ENCODE measurements at regions not wholly inside any gene's neighbourhood (a gene's known extent, or its start where the extent isn't known, plus 50 kb on each side); places are given as distances from the start of the nearest gene placed in this dataset.

- Histone ChIP-seq H3K36me3 (ENCODE audit: control insufficient read depth, insufficient read depth, low read length) (no peaks in the 10 kb centered on the region), H3K4me1 (ENCODE audit: control insufficient read depth, insufficient read depth, low read length) (peaks cover 5% of the 10 kb centered on the region; the same call in 1 of the 2 replicates), H3K9ac (ENCODE audit: low read length) (no peak overlapping the region), H3K9me3 (ENCODE audit: control insufficient read depth, insufficient read depth, low read depth, low read length) (peaks cover 27% of the 10 kb centered on the region), H3K27ac (ENCODE audit: low read depth, low read length) (no peak overlapping the region), H3K27me3 (ENCODE audit: control insufficient read depth, insufficient read depth, low read length) (no peaks in the 10 kb centered on the region), H3K4me3 (ENCODE audit: low read depth, low read length) (no peak overlapping the region)
Observed at GRCh38 chr2:220932041-220932440, 640.1 kb downstream of the EPHA4 start.

- Histone ChIP-seq H3K4me3 (ENCODE audit: low read depth, low read length) (no peak overlapping the region), H3K27ac (ENCODE audit: low read depth, low read length) (no peak overlapping the region), H3K9ac (ENCODE audit: low read length) (no peak overlapping the region), H3K36me3 (ENCODE audit: control insufficient read depth, insufficient read depth, low read length) (no peaks in the 10 kb centered on the region), H3K9me3 (ENCODE audit: control insufficient read depth, insufficient read depth, low read depth, low read length) (no peaks in the 10 kb centered on the region), H3K4me1 (ENCODE audit: control insufficient read depth, insufficient read depth, low read length) (peaks cover 5% of the 10 kb centered on the region; the same call in 1 of the 2 replicates), H3K27me3 (ENCODE audit: control insufficient read depth, insufficient read depth, low read length) (no peaks in the 10 kb centered on the region)
Observed at GRCh38 chr2:220935789-220936321, 636.2 kb downstream of the EPHA4 start.

GRCh38 chr2:220936641-220937197 is 635.4 kb downstream of the EPHA4 start:
- Histone ChIP-seq H3K4me3 (ENCODE audit: low read depth, low read length) (no peak overlapping the region), H3K27ac (ENCODE audit: low read depth, low read length) (no peak overlapping the region), H3K9me3 (ENCODE audit: control insufficient read depth, insufficient read depth, low read depth, low read length) (peaks cover 6% of the 10 kb centered on the region; the same call in 1 of the 2 replicates), H3K27me3 (ENCODE audit: control insufficient read depth, insufficient read depth, low read length) (no peaks in the 10 kb centered on the region), H3K36me3 (ENCODE audit: control insufficient read depth, insufficient read depth, low read length) (no peaks in the 10 kb centered on the region), H3K9ac (ENCODE audit: low read length) (no peak overlapping the region), H3K4me1 (ENCODE audit: control insufficient read depth, insufficient read depth, low read length) (peaks cover 5% of the 10 kb centered on the region; the same call in 1 of the 2 replicates)

- no peak overlapping the region for H3K9ac ChIP-seq (ENCODE audit: low read length)
- H3K27me3 ChIP-seq (ENCODE audit: control insufficient read depth, insufficient read depth, low read length), result no peaks in the 10 kb centered on the region
- no peaks in the 10 kb centered on the region for H3K36me3 ChIP-seq (ENCODE audit: control insufficient read depth, insufficient read depth, low read length)
- H3K27ac ChIP-seq (ENCODE audit: low read depth, low read length), result no peak overlapping the region
- no peak overlapping the region for H3K4me3 ChIP-seq (ENCODE audit: low read depth, low read length)
- H3K9me3 ChIP-seq (ENCODE audit: control insufficient read depth, insufficient read depth, low read depth, low read length), result peaks cover 10% of the 10 kb centered on the region; the same call in 1 of the 2 replicates
- H3K4me1 ChIP-seq (ENCODE audit: control insufficient read depth, insufficient read depth, low read length), result peaks cover 5% of the 10 kb centered on the region; the same call in 1 of the 2 replicates
Observed at GRCh38 chr2:220937245-220937644, 634.9 kb downstream of the EPHA4 start.

- no peaks in the 10 kb centered on the region for H3K27me3 ChIP-seq (ENCODE audit: control insufficient read depth, insufficient read depth, low read length)
- H3K36me3 ChIP-seq (ENCODE audit: control insufficient read depth, insufficient read depth, low read length), result no peaks in the 10 kb centered on the region
- H3K4me1 ChIP-seq (ENCODE audit: control insufficient read depth, insufficient read depth, low read length), result peaks cover 5% of the 10 kb centered on the region; the same call in 1 of the 2 replicates
- H3K27ac ChIP-seq (ENCODE audit: low read depth, low read length), result no peak overlapping the region
- no peak overlapping the region for H3K4me3 ChIP-seq (ENCODE audit: low read depth, low read length)
- no peak overlapping the region for H3K9ac ChIP-seq (ENCODE audit: low read length)
- peaks cover 10% of the 10 kb centered on the region; the same call in 1 of the 2 replicates for H3K9me3 ChIP-seq (ENCODE audit: control insufficient read depth, insufficient read depth, low read depth, low read length)
Observed at GRCh38 chr2:220940646-220941045, 631.5 kb downstream of the EPHA4 start.

- Histone ChIP-seq H3K4me1 (ENCODE audit: control insufficient read depth, insufficient read depth, low read length) (peaks cover 3% of the 10 kb centered on the region; the same call in 1 of the 2 replicates), H3K4me3 (ENCODE audit: low read depth, low read length) (no peak overlapping the region), H3K36me3 (ENCODE audit: control insufficient read depth, insufficient read depth, low read length) (no peaks in the 10 kb centered on the region), H3K27me3 (ENCODE audit: control insufficient read depth, insufficient read depth, low read length) (no peaks in the 10 kb centered on the region), H3K9ac (ENCODE audit: low read length) (no peak overlapping the region), H3K27ac (ENCODE audit: low read depth, low read length) (no peak overlapping the region), H3K9me3 (ENCODE audit: control insufficient read depth, insufficient read depth, low read depth, low read length) (peaks cover 10% of the 10 kb centered on the region; the same call in 1 of the 2 replicates)
Observed at GRCh38 chr2:220941683-220942082, 630.4 kb downstream of the EPHA4 start.

GRCh38 chr2:220946552-220946951 is 625.6 kb downstream of the EPHA4 start:
- Histone ChIP-seq H3K9ac (ENCODE audit: low read length) (no peak overlapping the region), H3K9me3 (ENCODE audit: control insufficient read depth, insufficient read depth, low read depth, low read length) (peaks cover 6% of the 10 kb centered on the region; the same call in 1 of the 2 replicates), H3K4me3 (ENCODE audit: low read depth, low read length) (no peak overlapping the region), H3K27ac (ENCODE audit: low read depth, low read length) (no peak overlapping the region), H3K36me3 (ENCODE audit: control insufficient read depth, insufficient read depth, low read length) (no peaks in the 10 kb centered on the region), H3K27me3 (ENCODE audit: control insufficient read depth, insufficient read depth, low read length) (no peaks in the 10 kb centered on the region), H3K4me1 (ENCODE audit: control insufficient read depth, insufficient read depth, low read length) (peaks cover 16% of the 10 kb centered on the region)

GRCh38 chr2:220948579-220948978 is 623.5 kb downstream of the EPHA4 start:
- Histone ChIP-seq H3K36me3 (ENCODE audit: control insufficient read depth, insufficient read depth, low read length) (no peaks in the 10 kb centered on the region), H3K27ac (ENCODE audit: low read depth, low read length) (no peak overlapping the region), H3K27me3 (ENCODE audit: control insufficient read depth, insufficient read depth, low read length) (no peaks in the 10 kb centered on the region), H3K9ac (ENCODE audit: low read length) (no peak overlapping the region), H3K9me3 (ENCODE audit: control insufficient read depth, insufficient read depth, low read depth, low read length) (0 out of 2 replicates have a peak, but pooled peaks cover 2% of the 10 kb centered on the region), H3K4me3 (ENCODE audit: low read depth, low read length) (no peak overlapping the region), H3K4me1 (ENCODE audit: control insufficient read depth, insufficient read depth, low read length) (peaks cover 16% of the 10 kb centered on the region)

GRCh38 chr2:220949466-220949865 is 622.6 kb downstream of the EPHA4 start:
- 0 out of 2 replicates have a peak, but pooled peaks cover 6% of the 10 kb centered on the region for H3K9me3 ChIP-seq (ENCODE audit: control insufficient read depth, insufficient read depth, low read depth, low read length)
- peaks cover 16% of the 10 kb centered on the region for H3K4me1 ChIP-seq (ENCODE audit: control insufficient read depth, insufficient read depth, low read length)
- no peak overlapping the region for H3K27ac ChIP-seq (ENCODE audit: low read depth, low read length)
- no peak overlapping the region for H3K4me3 ChIP-seq (ENCODE audit: low read depth, low read length)
- H3K27me3 ChIP-seq (ENCODE audit: control insufficient read depth, insufficient read depth, low read length), result no peaks in the 10 kb centered on the region
- no peak overlapping the region for H3K9ac ChIP-seq (ENCODE audit: low read length)
- no peaks in the 10 kb centered on the region for H3K36me3 ChIP-seq (ENCODE audit: control insufficient read depth, insufficient read depth, low read length)

- H3K27ac ChIP-seq (ENCODE audit: low read depth, low read length), result no peak overlapping the region
- no peaks in the 10 kb centered on the region for H3K27me3 ChIP-seq (ENCODE audit: control insufficient read depth, insufficient read depth, low read length)
- H3K9me3 ChIP-seq (ENCODE audit: control insufficient read depth, insufficient read depth, low read depth, low read length), result 0 out of 2 replicates have a peak, but pooled peaks cover 6% of the 10 kb centered on the region
- no peak overlapping the region for H3K4me3 ChIP-seq (ENCODE audit: low read depth, low read length)
- H3K9ac ChIP-seq (ENCODE audit: low read length), result no peak overlapping the region
- no peaks in the 10 kb centered on the region for H3K36me3 ChIP-seq (ENCODE audit: control insufficient read depth, insufficient read depth, low read length)
- H3K4me1 ChIP-seq (ENCODE audit: control insufficient read depth, insufficient read depth, low read length), result no peaks in the 10 kb centered on the region
Observed at GRCh38 chr2:220955776-220956175, 616.3 kb downstream of the EPHA4 start.

- Histone ChIP-seq H3K9me3 (ENCODE audit: control insufficient read depth, insufficient read depth, low read depth, low read length) (0 out of 2 replicates have a peak, but pooled peaks cover 6% of the 10 kb centered on the region), H3K4me3 (ENCODE audit: low read depth, low read length) (no peak overlapping the region), H3K27me3 (ENCODE audit: control insufficient read depth, insufficient read depth, low read length) (no peaks in the 10 kb centered on the region), H3K4me1 (ENCODE audit: control insufficient read depth, insufficient read depth, low read length) (no peaks in the 10 kb centered on the region), H3K9ac (ENCODE audit: low read length) (no peak overlapping the region), H3K36me3 (ENCODE audit: control insufficient read depth, insufficient read depth, low read length) (no peaks in the 10 kb centered on the region), H3K27ac (ENCODE audit: low read depth, low read length) (no peak overlapping the region)
Observed at GRCh38 chr2:220956429-220956828, 615.7 kb downstream of the EPHA4 start.

All from HUES6 (cell line).